ENCODE measurements at regions not wholly inside any gene's neighbourhood (a gene's known extent, or its start where the extent isn't known, plus 50 kb on each side); places are given as distances from the start of the nearest gene placed in this dataset.

- no peak for FAIRE-seq
Measured at GRCh38 chr1:199292896-199293295, 654.1 kb downstream of the PTPRC start.

- FAIRE-seq: no peak
Measured at GRCh38 chr1:199295107-199295506, 656.3 kb downstream of the PTPRC start.

GRCh38 chr1:199297174-199297573, 658.3 kb downstream of the PTPRC start:
- FAIRE-seq: no peak

- no peak for FAIRE-seq
Measured at GRCh38 chr1:199297887-199298286, 659.0 kb downstream of the PTPRC start.

GRCh38 chr1:199298825-199299224, 660.0 kb downstream of the PTPRC start:
- FAIRE-seq: no peak

GRCh38 chr1:199301472-199302217, 662.8 kb downstream of the PTPRC start:
- no peak for FAIRE-seq

- FAIRE-seq: no peak
Measured at GRCh38 chr1:199302554-199302953, 663.7 kb downstream of the PTPRC start.

GRCh38 chr1:199303035-199303434, 664.2 kb downstream of the PTPRC start:
- FAIRE-seq: no peak

GRCh38 chr1:199305053-199305452, 666.2 kb downstream of the PTPRC start:
- FAIRE-seq: no peak

GRCh38 chr1:199307496-199308264, 668.8 kb downstream of the PTPRC start:
- FAIRE-seq: no peak

- FAIRE-seq: no peak
Measured at GRCh38 chr1:199308349-199308846, 669.6 kb downstream of the PTPRC start.

GRCh38 chr1:199310708-199311107, 671.9 kb downstream of the PTPRC start:
- no peak for FAIRE-seq

GRCh38 chr1:199311478-199312262, 672.8 kb downstream of the PTPRC start:
- no peak for FAIRE-seq

- FAIRE-seq: no peak
Measured at GRCh38 chr1:199312626-199313025, 673.8 kb downstream of the PTPRC start.

- no peak for FAIRE-seq
Measured at GRCh38 chr1:199313444-199313843, 674.6 kb downstream of the PTPRC start.

- FAIRE-seq: no peak
Measured at GRCh38 chr1:199319341-199319740, 680.5 kb downstream of the PTPRC start.

- no peak for FAIRE-seq
Measured at GRCh38 chr1:199322278-199322677, 683.4 kb downstream of the PTPRC start.

- FAIRE-seq: no peak
Measured at GRCh38 chr1:199333180-199333579, 694.3 kb upstream of the NR5A2 start.

GRCh38 chr1:199335496-199335895, 692.0 kb upstream of the NR5A2 start:
- FAIRE-seq: no peak

GRCh38 chr1:199336745-199337640, 690.5 kb upstream of the NR5A2 start:
- no peak for FAIRE-seq

GRCh38 chr1:199338760-199339159, 688.8 kb upstream of the NR5A2 start:
- no peak for FAIRE-seq

- no peak for FAIRE-seq
Measured at GRCh38 chr1:199352351-199352750, 675.2 kb upstream of the NR5A2 start.

Data from colon (tissue), 2 donors.